ENCODE measurements at regions not wholly inside any gene's neighbourhood (a gene's known extent, or its start where the extent isn't known, plus 50 kb on each side); places are given as distances from the start of the nearest gene placed in this dataset.

- no peak overlapping the region for H3K4me3 ChIP-seq (ENCODE audit: low read depth, low read length)
- no peak for DNase-seq (ENCODE audit: low read depth)
- no peak for TF ChIP-seq CTCF (IDR thresholded peaks at IDR 0.05; ENCODE audit: insufficient read depth, low read length)
Observed at GRCh38 chr3:13123765-13124164, 50.5 kb upstream of the IQSEC1 start.

- DNase-seq (ENCODE audit: low read depth): no peak
- no peak for TF ChIP-seq CTCF (IDR thresholded peaks at IDR 0.05; ENCODE audit: insufficient read depth, low read length)
- H3K4me3 ChIP-seq (ENCODE audit: low read depth, low read length): no peak overlapping the region
Observed at GRCh38 chr3:13123013-13123654, 49.9 kb upstream of the IQSEC1 start.

All from fibroblast of the aortic adventitia (primary cell).